Left forelimb (tissue), 1 donor: ENCODE measurements at regions not wholly inside any gene's neighbourhood (a gene's known extent, or its start where the extent isn't known, plus 50 kb on each side); places are given as distances from the start of the nearest gene placed in this dataset.
"Not testable (repeated sequence)": the region's sequence is repeated elsewhere in the genome, so short reads cannot be mapped to it uniquely, and the experiment has no call there.

Experiments used
- DNase-seq: peaks from one replicate; pipeline ENCODE4 v3.0.0-alpha.2; 2018; ENCODE audit warnings: low spot score

- no peak for DNase-seq
Measured at GRCh38 chr1:232416026-232416568, 213.8 kb downstream of the SIPA1L2 start.

- DNase-seq, result not testable (repeated sequence)
Measured at GRCh38 chr1:232415481-232415880, 214.5 kb downstream of the SIPA1L2 start.

GRCh38 chr1:232414100-232414499, 215.8 kb downstream of the SIPA1L2 start:
- DNase-seq, result no peak

GRCh38 chr1:232413674-232414073, 216.3 kb downstream of the SIPA1L2 start:
- DNase-seq, result no peak

- DNase-seq, result no peak
Measured at GRCh38 chr1:232409584-232409983, 220.3 kb downstream of the SIPA1L2 start.

- DNase-seq, result no peak
Measured at GRCh38 chr1:232407120-232407519, 222.8 kb downstream of the SIPA1L2 start.

- DNase-seq, result no peak
Measured at GRCh38 chr1:232405781-232406180, 224.2 kb downstream of the SIPA1L2 start.

GRCh38 chr1:232404981-232405731, 224.8 kb downstream of the SIPA1L2 start:
- no peak for DNase-seq

- no peak for DNase-seq
Measured at GRCh38 chr1:232404227-232404626, 225.7 kb downstream of the SIPA1L2 start.

- DNase-seq, result no peak
Measured at GRCh38 chr1:232403017-232403714, 226.8 kb downstream of the SIPA1L2 start.

GRCh38 chr1:232398823-232399222, 231.1 kb downstream of the SIPA1L2 start:
- no peak for DNase-seq

GRCh38 chr1:232393444-232394146, 236.3 kb downstream of the SIPA1L2 start:
- DNase-seq, result no peak

GRCh38 chr1:232393010-232393409, 236.9 kb downstream of the SIPA1L2 start:
- no peak for DNase-seq

- no peak for DNase-seq
Measured at GRCh38 chr1:232390590-232390989, 239.3 kb downstream of the SIPA1L2 start.

GRCh38 chr1:232389744-232390143, 240.2 kb downstream of the SIPA1L2 start:
- DNase-seq, result no peak

- DNase-seq, result no peak
Measured at GRCh38 chr1:232388363-232388762, 241.6 kb downstream of the SIPA1L2 start.

- no peak for DNase-seq
Measured at GRCh38 chr1:232386721-232387510, 243.0 kb downstream of the SIPA1L2 start.

- DNase-seq, result no peak
Measured at GRCh38 chr1:232386294-232386693, 243.6 kb downstream of the SIPA1L2 start.

- no peak for DNase-seq
Measured at GRCh38 chr1:232385221-232385620, 244.7 kb downstream of the SIPA1L2 start.

- no peak for DNase-seq
Measured at GRCh38 chr1:232384171-232384883, 245.6 kb downstream of the SIPA1L2 start.

- DNase-seq, result no peak
Measured at GRCh38 chr1:232383455-232384123, 246.3 kb downstream of the SIPA1L2 start.
